Upper lobe of left lung (tissue), 6 donors: ENCODE measurements at regions not wholly inside any gene's neighbourhood (a gene's known extent, or its start where the extent isn't known, plus 50 kb on each side); places are given as distances from the start of the nearest gene placed in this dataset.
"Not testable (repeated sequence)": the region's sequence is repeated elsewhere in the genome, so short reads cannot be mapped to it uniquely, and the experiment has no call there.

ENCODE experiments used
- ATAC-seq, 2 donors: fragments of 200-7000 bp; cut with Tn5 transposase; one replicate each; pipeline ENCODE4 v1.9.1; 2022; ENCODE audit warnings: mild to moderate bottlenecking in 2 of 2, moderate library complexity in 2 of 2; ENCODE audit not compliant: low FRiP score in 2 of 2
- DNase-seq, 2 donors: peaks; one replicate each; pipeline ENCODE4 v3.0.0-alpha.2; 2019 to 2020
- H3K27ac ChIP-seq, 4 donors: fragments of 200-600 bp; sonication (generic); one replicate each; pipeline ENCODE4 v1.5.1; 2016 to 2019
- H3K27me3 ChIP-seq, 4 donors: fragments of 200-600 bp; sonication (generic); one replicate each; pipeline ENCODE4 v1.5.1; 2017 to 2019
- H3K36me3 ChIP-seq, 4 donors: fragments of 200-600 bp; sonication (generic); one replicate each; pipeline ENCODE4 v1.5.1; 2016 to 2019
- H3K4me1 ChIP-seq, 4 donors: fragments of 200-600 bp; sonication (generic); one replicate each; pipeline ENCODE4 v1.5.1; 2018 to 2019
- H3K4me3 ChIP-seq, 4 donors: fragments of 200-600 bp; sonication (generic); one replicate each; pipeline ENCODE4 v1.5.1; 2017 to 2019; ENCODE audit warnings: mild to moderate bottlenecking in 2 of 4, moderate library complexity in 1 of 4
- H3K9me3 ChIP-seq, 4 donors: fragments of 200-600 bp; sonication (generic); one replicate each; pipeline ENCODE4 v1.5.1; 2018 to 2019
- EP300 ChIP-seq, 4 donors: sonication (generic); formaldehyde crosslinking; IDR thresholded peaks; one replicate each; pipeline ENCODE4 v1.5.1; 2017; ENCODE audit warnings: antibody characterized with exemption in 4 of 4, control low read depth in 2 of 4
- POLR2A ChIP-seq, 4 donors: fragments of 450-650 bp; IDR thresholded peaks; one replicate each; pipeline ENCODE4 v1.5.1; 2016 to 2017; ENCODE audit warnings: antibody characterized with exemption in 4 of 4, mild to moderate bottlenecking in 2 of 4
- POLR2AphosphoS5 ChIP-seq, 2 donors: sonication (generic); formaldehyde crosslinking; IDR thresholded peaks; one replicate each; pipeline ENCODE4 v1.5.1; 2017; ENCODE audit warnings: antibody characterized with exemption in 2 of 2
- WGBS, 2 donors: methylation state at CpG; one replicate each; pipeline ENCODE4 v1.1.5; 2017 to 2018; 5-methylcytosine and 5-hydroxymethylcytosine counted together
- TF ChIP-seq, protein P1 (sequence below), 6 experiments: fragments of 450-650 bp in 4 of 6; fragments of 200-600 bp in 2 of 6; sonication (generic) in 2 of 6; IDR thresholded peaks; one replicate each; pipeline ENCODE4 v1.5.1; 2016 to 2019; ENCODE audit warnings: antibody characterized with exemption in 6 of 6
- donor health status: DM: no; HTN: no; CAD: no; lungs with moderate emphysema.
- donor health status: DM: no; HTN: yes; CAD: no; lungs with severe emphysema.

DNA sequence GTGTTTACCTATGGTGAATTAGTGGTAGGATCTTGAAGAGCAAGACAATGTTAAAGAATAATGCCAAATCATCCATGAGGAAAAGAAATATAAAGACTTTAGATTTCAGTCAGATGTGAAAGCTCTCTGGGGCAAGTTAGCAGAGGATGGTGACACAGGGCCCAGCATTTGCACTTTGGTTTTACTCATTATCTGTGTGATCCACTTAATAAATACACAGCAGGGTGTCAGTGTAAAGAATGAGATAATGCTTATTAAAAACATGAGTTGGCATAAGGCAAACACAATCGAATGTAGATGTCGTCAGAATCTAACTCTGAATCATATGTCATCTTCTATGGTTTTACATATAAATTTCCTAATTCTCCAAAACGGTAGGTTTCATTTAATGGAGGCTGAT lies 130.4 kb upstream of the PREP start:
- WGBS, 2 donors, result 80 to 83% methylated on average over 3 of the region's 3 CpGs

GRCh38 chr6:105526225-105526872 lies 123.5 kb upstream of the PREP start:
- ATAC-seq, result no peak
- H3K4me3 ChIP-seq, result no peak overlapping the region

More for the DNA sequence above, 130.4 kb upstream of the PREP start:
- Histone ChIP-seq H3K4me3 (no peak overlapping the region), H3K4me1 (no peaks in the 10 kb centered on the region), H3K27me3 (no peaks in the 10 kb centered on the region), H3K27ac (no peak overlapping the region), H3K9me3 (no peaks in the 10 kb centered on the region), H3K36me3 (no peaks in the 10 kb centered on the region)
- DNase-seq (no peak), ATAC-seq (no peak)
- no peak for TF ChIP-seq POLR2AphosphoS5 (IDR thresholded peaks at IDR 0.05)
- no peak for TF ChIP-seq EP300 (IDR thresholded peaks at IDR 0.05)
- TF ChIP-seq, protein P1, sequence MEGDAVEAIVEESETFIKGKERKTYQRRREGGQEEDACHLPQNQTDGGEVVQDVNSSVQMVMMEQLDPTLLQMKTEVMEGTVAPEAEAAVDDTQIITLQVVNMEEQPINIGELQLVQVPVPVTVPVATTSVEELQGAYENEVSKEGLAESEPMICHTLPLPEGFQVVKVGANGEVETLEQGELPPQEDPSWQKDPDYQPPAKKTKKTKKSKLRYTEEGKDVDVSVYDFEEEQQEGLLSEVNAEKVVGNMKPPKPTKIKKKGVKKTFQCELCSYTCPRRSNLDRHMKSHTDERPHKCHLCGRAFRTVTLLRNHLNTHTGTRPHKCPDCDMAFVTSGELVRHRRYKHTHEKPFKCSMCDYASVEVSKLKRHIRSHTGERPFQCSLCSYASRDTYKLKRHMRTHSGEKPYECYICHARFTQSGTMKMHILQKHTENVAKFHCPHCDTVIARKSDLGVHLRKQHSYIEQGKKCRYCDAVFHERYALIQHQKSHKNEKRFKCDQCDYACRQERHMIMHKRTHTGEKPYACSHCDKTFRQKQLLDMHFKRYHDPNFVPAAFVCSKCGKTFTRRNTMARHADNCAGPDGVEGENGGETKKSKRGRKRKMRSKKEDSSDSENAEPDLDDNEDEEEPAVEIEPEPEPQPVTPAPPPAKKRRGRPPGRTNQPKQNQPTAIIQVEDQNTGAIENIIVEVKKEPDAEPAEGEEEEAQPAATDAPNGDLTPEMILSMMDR (IDR thresholded peaks at IDR 0.05), result no peak
- no peak for TF ChIP-seq POLR2A (IDR thresholded peaks at IDR 0.05)

GRCh38 chr6:105522626-105523322 lies 119.9 kb upstream of the PREP start:
- Histone ChIP-seq H3K27me3 (no peaks in the 10 kb centered on the region), H3K36me3 (no peaks in the 10 kb centered on the region), H3K9me3 (peaks cover 0 to 3% (median 0%) of the 10 kb centered on the region in 4 donors), H3K4me1 (no peaks in the 10 kb centered on the region), H3K27ac (no peak overlapping the region), H3K4me3 (no peak overlapping the region)
- DNase-seq, result no peak
- WGBS, 2 donors, result 91 to 93% methylated on average over 3 of the region's 3 CpGs
- no peak for ATAC-seq
- TF ChIP-seq, protein P1 (IDR thresholded peaks at IDR 0.05), result no peak
- TF ChIP-seq EP300 (IDR thresholded peaks at IDR 0.05), result no peak
- no peak for TF ChIP-seq POLR2A (IDR thresholded peaks at IDR 0.05)
- no peak for TF ChIP-seq POLR2AphosphoS5 (IDR thresholded peaks at IDR 0.05)

More at GRCh38 chr6:105526225-105526872, 123.5 kb upstream of the PREP start:
- Histone ChIP-seq H3K4me1 (no peaks in the 10 kb centered on the region), H3K27me3 (no peaks in the 10 kb centered on the region), H3K27ac (no peak overlapping the region), H3K9me3 (peaks cover 0 to 3% (median 0%) of the 10 kb centered on the region in 4 donors), H3K36me3 (no peaks in the 10 kb centered on the region)
- DNase-seq, result no peak
- WGBS, 2 donors, result 89 to 92% methylated on average over 2 of the region's 2 CpGs
- TF ChIP-seq, protein P1 (IDR thresholded peaks at IDR 0.05), result no peak
- TF ChIP-seq EP300 (IDR thresholded peaks at IDR 0.05), result no peak
- no peak for TF ChIP-seq POLR2A (IDR thresholded peaks at IDR 0.05)
- TF ChIP-seq POLR2AphosphoS5 (IDR thresholded peaks at IDR 0.05), result no peak

- no peak overlapping the region for H3K4me3 ChIP-seq
- WGBS, 2 donors, result 87 to 89% methylated on average over 3 of the region's 3 CpGs
- H3K4me1 ChIP-seq, result no peaks in the 10 kb centered on the region
- TF ChIP-seq, protein P1 (IDR thresholded peaks at IDR 0.05), result no peak
- no peak for TF ChIP-seq EP300 (IDR thresholded peaks at IDR 0.05)
- TF ChIP-seq POLR2AphosphoS5 (IDR thresholded peaks at IDR 0.05), result no peak
- TF ChIP-seq POLR2A (IDR thresholded peaks at IDR 0.05), result no peak
- DNase-seq (no peak), ATAC-seq (no peak)
- no peak overlapping the region for H3K27ac ChIP-seq
- no peaks in the 10 kb centered on the region for H3K9me3 ChIP-seq
- H3K36me3 ChIP-seq, result no peaks in the 10 kb centered on the region
- H3K27me3 ChIP-seq, result no peaks in the 10 kb centered on the region
Measured at GRCh38 chr6:105519954-105520353, 117.1 kb upstream of the PREP start.

DNA sequence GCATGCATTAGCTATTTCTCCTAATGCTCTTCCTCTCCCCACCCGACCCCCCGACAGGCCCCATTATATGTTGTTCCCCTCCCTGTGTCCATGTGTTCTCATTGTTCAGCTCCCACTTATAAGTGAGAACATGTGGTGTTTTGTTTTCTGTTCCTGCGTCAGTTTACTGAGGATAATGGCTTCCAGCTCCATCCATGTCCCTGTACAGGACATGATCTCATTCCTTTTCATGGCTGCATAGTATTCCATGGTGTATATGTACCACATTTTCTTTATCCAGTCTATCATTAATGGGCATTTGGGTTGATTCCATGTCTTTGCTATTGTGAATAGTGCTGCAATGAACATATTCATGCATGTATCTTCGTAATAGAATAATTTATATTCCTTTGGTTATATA lies 116.1 kb upstream of the PREP start:
- ATAC-seq, H3K27me3 ChIP-seq, H3K4me3 ChIP-seq, H3K27ac ChIP-seq, H3K9me3 ChIP-seq, H3K36me3 ChIP-seq, H3K4me1 ChIP-seq, DNase-seq: not testable (repeated sequence)
- 94 to 97% methylated on average over 4 of the region's 4 CpGs for WGBS, 2 donors
